ENCODE measurements at regions not wholly inside any gene's neighbourhood (a gene's known extent, or its start where the extent isn't known, plus 50 kb on each side); places are given as distances from the start of the nearest gene placed in this dataset.

- TF ChIP-seq EZH2 (IDR thresholded peaks at IDR 0.05) (no peak), EZH2phosphoT487 (IDR thresholded peaks at IDR 0.05) (no peak)
- TF ChIP-seq, protein P1, sequence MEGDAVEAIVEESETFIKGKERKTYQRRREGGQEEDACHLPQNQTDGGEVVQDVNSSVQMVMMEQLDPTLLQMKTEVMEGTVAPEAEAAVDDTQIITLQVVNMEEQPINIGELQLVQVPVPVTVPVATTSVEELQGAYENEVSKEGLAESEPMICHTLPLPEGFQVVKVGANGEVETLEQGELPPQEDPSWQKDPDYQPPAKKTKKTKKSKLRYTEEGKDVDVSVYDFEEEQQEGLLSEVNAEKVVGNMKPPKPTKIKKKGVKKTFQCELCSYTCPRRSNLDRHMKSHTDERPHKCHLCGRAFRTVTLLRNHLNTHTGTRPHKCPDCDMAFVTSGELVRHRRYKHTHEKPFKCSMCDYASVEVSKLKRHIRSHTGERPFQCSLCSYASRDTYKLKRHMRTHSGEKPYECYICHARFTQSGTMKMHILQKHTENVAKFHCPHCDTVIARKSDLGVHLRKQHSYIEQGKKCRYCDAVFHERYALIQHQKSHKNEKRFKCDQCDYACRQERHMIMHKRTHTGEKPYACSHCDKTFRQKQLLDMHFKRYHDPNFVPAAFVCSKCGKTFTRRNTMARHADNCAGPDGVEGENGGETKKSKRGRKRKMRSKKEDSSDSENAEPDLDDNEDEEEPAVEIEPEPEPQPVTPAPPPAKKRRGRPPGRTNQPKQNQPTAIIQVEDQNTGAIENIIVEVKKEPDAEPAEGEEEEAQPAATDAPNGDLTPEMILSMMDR (IDR thresholded peaks at IDR 0.05): no peak
These were observed 205.0 kb downstream of the TSHZ3 start for GRCh38 chr19:31144075-31144870.

All from neural progenitor cell (in vitro differentiated cells).